ENCODE measurements at regions not wholly inside any gene's neighbourhood (a gene's known extent, or its start where the extent isn't known, plus 50 kb on each side); places are given as distances from the start of the nearest gene placed in this dataset.
"Not testable (repeated sequence)": the region's sequence is repeated elsewhere in the genome, so short reads cannot be mapped to it uniquely, and the experiment has no call there.

DNA sequence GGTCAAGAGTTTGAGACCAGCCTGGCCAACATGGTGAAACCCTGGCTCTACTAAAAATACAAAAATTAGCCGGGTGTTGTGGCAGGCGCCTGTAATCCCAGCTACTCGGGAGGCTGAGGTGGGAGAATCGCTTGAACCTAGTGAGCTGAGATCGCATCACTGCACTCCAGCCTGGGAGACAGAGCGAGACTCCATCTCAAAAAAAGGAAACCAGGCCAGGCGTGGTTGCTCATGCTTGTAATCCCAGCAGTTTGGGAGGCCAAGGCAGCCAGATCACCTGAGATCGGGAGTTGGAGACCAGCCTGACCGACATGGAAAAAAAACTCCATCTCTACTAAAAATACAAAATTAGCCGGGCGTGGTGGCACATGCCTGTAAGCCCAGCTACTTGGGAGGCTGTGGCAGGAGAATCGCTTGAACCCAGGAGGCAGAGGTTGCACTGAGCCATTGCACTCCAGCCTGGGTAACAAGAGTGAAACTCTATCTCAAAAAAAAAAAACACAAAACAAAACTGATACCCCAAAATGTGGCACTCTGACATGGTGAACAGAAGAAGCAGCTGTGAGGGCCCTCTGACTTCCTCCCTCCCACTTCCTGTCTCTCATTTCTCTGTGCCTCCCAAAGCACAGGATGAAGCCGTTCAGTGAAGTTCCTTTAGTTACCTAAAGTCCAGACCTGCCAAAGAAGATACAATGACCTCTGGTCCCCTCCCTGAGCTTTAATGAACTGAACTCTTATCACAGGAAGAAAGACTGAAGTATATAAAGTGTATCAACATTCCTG is 93.2 kb upstream of the GRIN2A start:
- not testable (repeated sequence) for DNase-seq

DNA sequence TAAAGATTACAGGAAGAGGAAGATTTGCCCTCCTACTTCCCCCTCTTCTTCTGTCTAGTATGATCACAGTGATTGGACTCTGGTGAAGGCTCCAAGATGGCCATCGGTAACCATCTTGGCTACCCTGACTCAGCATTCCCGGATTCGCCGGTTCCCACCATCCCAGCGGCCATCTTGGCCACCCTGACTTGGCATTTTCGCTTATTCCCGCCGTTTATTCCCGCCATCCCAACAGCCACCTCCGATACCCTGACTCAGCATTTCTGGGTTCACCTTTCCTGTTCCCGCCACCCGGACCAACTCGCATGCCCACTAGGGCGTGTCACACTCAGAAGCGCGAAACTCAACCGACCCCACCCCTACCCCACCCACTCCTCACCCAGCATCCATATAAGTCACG is 95.4 kb upstream of the GRIN2A start:
- DNase-seq: no peak

DNA sequence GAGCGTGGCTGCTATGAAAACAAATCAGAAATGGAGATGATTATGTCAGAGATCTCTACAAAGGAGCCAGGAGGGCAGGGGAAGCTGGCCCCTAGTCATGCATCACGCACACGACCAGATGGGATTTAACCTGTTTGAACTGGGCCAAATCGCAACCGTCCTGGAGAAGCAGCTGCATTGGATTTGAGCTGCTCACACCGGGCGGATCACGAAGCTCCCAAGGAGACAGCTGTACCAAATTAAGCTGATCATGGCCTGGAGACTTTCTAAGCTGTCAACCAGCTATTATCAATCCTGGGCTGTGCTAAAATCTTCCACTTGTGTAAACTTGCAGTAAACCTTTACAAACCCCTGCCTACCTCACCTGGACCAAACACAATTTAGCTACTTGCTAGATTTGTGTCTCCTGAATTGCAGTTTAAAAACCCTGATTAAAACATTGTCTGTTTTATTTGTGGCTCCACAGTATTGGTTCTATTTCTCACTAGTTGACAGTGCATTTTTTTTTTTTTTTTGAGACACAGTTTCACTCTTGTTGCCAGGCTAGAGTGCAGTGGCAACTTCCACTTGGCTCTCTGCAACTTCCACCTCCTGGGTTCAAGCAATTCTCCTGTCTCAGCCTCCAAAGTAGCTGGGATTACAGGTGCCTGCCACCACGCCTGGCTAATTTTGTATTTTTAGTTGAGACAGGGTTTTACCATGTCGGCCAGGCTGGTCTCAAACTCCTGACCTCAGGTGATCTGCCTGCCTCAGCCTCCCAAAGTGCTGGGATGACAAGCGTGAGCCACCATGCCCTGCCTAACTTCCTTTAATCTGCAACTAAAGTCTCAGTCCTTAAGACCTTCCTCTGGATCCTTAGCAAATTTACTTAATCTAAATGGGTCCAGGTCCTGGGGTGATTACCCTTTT is 98.3 kb upstream of the GRIN2A start:
- no peak for DNase-seq

DNA sequence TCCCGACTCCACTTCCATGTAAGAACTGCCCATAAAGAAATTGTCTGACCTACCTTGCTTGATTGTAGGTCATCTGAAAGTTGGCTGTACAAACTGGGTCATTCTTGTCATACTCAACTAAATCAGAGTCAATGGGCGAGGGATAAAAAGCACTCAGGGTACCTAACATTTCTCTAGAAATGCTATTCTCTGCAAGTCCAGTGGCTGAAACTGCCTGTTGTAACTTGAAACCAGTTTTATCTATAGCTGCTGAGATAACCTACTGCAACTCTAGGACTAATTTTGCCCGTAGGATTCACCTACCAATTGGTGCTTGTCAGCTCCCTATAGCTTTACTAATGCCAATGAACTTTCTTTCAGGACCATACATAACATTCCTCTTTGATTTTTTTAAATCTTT is 100.1 kb upstream of the GRIN2A start:
- no peak for DNase-seq

DNA sequence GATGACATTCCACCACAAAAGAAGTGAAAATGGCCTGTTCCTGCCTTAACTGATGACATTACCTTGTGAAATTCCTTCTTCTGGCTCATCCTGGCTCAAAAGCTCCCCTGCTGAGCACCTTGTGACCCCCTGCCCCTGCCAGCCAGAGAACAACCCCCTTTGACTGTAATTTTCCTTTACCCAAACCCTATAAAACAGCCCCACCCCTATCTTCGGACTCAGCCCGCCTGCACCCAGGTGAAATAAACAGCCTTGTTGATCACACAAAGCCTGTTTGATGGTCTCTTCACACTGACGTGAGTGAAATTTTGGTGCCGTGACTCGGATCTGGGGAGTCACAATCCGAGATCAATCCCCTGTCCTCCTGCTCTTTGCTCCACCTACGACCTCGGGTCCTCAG is 101.0 kb upstream of the GRIN2A start:
- not testable (repeated sequence) for DNase-seq

DNA sequence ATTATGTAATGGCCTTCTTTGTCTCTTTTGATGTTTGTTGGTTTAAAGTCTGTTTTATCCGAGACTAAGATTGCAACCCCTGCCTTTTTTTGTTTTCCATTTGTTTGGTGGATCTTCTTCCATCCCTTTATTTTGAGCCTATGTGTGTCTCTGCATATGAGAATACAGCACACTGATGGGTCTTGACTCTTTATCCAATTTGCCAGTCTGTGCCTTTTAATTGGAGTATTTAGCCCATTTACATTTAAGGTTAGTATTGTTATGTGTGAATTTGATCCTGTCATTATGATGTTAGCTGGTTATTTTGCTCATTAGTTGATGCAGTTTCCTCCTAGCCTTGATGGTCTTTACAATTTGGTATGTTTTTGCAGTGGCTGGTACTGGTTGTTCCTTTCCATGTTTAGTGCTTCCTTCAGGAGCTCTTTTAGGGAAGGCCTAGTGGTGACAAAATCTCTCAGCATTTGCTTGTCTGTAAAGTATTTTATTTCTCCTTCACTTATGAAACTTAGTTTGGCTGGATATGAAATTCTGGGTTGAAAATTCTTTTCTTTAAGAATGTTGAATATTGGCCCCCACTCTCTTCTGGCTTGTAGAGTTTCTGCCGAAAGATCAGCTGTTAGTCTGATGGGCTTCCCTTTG is 95.3 kb upstream of the ATF7IP2 start:
- not testable (repeated sequence) for DNase-seq

DNA sequence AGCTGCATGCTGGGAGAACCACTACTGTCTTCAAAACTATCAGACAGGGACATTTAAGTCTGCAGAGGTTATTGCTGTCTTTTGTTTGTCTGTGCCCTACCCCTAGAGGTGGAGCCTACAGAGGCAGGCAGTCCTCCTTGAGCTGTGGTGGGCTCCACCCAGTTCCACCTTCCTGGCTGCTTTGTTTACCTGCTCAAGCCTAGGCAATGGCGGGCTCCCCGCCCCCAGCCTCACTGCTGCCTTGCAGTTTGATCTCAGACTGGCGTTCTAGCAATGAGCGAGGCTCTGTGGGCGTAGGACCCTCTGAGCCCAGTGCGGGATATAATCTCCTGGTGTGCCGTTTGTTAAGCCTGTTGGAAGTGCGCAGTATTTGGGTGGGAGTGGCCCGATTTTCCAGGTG is 93.7 kb upstream of the ATF7IP2 start:
- not testable (repeated sequence) for DNase-seq

DNA sequence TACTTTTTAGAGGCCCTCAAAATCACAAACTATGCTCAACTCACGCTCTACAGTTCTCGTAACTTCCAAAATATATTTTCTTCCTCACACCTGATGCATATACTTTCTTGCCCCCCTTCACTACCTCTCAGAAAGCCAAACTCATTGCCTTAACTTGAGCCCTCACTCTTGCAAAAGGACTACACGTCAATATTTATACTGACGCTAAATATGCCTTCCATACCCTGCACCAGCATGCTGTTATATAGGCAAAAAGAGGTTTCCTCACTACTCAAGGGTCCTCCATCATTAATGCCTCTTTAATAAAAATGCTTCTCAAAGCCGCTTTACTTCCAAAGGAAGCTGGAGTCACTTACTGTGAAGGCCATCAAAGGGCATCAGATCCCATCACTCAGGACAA is 92.9 kb upstream of the ATF7IP2 start:
- DNase-seq: not testable (repeated sequence)

DNA sequence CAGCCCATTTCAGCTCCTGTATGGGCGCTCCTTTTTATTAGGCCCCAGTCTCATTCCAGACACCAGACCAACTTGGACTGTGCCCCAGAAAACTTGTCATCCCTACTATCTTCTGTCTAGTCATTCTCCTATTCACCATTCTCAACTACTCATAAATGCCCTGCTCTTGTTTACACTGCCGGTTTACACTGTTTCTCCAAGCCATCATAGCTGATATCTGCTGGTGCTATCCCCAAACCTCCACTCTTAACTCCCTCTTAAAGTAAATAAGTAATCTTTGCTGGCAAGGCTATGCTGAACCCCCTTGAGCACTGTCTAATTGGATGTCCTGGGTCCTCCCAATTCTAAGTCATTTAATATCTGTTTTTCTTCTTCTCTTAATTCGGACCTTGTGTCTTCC is 91.7 kb upstream of the ATF7IP2 start:
- not testable (repeated sequence) for DNase-seq

DNA sequence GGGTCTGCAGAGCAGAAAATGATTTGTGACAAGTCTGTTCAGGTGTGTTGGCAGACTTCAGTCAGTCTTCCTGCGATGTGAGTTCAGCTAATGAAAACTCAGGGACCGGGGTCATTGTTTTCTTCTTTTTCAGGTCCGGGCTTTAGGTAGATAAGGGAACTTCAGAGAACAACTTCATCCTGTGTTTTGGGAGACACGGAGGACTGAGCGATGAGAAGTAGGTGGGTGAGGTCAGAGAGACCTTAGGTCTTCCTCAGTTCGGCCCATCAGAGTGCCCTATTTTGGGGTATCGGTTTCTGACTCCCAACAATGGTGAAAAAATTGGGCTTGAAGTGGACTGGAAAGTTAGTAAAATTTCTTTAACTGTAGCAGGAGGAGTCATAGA is 88.9 kb upstream of the ATF7IP2 start:
- DNase-seq: no peak

DNA sequence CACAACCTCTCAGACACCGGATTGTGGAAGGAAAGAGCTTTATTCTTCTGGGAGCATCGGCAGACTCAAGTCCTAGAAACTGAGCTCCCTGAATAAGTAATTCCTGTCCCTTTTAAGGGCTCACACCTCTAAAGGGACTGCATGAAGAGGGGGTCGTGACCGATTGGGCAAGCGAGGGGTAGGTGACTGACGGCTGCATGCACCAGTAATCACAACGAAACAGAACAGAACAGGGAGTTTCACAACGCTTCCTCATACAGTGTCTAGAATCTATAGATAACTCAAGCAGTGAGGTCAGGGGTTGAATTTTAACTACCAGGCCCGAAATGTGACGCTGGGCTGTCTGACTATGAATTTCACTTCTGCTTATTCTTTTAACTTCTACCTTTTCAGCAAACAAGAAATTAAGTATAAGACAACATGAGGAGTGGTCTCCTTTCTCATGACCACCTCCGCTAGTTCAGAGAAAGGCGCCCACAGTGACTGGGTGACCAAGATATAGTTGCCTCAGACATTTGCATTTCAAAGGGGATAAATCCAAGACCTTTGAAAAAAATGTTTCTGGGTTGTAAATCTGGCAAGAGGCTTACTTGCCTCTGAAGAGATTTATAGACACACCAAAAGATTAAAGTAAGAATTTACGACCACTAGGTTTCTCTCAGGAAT is 88.4 kb upstream of the ATF7IP2 start:
- DNase-seq: no peak

DNA sequence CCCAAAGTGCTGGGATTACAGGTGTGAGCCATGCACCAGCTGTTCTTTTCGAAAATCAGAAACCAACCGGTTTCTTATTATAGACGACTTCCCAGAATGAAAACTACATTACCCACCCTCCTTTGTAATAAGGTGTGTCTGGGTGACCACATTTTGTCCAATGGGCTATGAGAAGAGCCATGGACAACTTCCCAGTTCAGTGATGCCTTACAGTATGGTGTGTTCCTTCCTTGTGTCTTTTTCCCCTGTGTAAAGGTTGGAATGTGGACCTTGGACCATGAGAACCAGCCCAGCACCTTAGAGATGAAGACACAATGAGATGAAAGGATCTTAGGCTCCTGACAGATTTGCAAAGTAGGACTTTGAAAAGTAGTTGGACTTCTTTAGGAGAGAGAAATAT is 85.0 kb upstream of the ATF7IP2 start:
- no peak for DNase-seq

DNA sequence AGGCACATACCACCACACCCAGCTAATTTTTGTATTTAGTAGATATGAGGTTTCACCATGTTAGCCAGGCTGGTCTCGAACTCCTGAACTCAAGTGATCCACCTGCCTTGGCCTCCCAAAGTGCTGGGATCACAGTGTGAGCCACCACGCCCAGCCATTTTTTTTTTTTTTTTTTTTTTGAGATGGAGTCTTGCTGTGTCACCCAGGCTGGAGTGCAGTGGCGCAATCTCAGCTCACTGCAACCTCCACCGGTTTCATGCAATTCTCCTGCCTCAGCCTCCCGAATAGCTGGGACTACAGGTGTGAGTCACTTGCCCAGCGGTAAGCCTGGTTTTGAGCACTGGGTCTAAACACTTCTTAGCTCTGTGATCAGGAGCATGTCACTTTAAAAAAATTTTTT is 84.3 kb upstream of the ATF7IP2 start:
- not testable (repeated sequence) for DNase-seq

DNA sequence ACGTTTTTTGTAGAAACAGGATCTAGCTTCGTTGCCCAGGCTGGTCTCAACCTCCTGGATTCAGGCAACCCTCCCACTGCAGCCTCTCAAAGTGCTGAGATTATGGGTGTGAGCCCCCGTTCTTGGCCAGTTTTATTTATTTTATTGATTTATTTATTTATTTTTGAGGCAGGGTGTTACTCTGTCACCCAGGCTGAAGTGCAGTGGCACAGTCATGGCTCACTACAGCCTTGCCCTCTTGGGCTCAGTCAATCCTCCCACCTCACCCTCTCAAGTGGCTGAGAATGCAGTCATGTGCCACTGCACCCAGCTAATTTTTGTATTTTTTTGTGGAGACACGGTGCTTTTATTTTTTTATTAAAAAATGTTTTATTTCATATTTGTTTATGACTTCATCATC is 79.9 kb upstream of the ATF7IP2 start:
- DNase-seq: no peak

DNA sequence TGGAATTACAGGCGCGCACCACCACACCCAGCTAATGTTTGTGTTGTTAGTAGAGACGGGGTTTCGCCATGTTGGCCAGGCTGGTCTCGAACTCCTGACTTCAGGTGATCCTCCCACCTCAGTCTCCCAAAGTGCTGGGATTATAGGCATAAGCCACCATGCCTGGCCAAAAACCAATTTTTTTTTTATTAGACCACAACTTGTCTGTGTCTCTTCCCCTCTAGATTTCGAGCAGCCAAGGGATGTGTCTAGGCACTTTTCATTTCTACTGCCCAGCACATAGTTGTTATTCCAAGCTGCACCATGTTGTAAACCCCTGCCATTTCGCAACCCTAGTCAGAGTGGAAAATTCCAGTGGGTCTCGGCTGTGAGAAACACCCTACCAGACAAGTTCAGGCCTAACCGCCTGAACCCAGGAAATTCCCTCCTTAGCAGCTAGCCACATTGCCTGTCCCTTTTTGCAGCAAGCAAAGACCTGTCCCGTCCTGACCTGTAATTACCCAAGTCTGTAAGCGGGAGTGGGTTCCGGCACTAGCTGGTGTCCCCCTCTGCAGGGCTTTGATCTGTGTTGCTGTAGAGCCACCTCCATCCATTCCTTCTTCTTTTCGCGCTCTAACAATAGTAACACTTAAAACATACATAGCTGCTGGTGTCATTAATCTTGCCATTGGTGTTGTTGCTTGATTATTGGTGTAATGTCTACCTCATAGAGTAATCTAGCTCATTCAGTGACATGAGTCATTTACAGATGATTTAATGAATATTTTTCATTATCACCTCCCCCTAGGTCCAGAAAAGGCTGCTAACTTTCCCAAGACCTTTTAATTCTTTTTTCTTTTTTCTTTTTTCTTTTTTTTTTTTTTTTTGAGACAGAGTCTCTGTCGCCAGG is 77.3 kb upstream of the ATF7IP2 start:
- DNase-seq: no peak

DNA sequence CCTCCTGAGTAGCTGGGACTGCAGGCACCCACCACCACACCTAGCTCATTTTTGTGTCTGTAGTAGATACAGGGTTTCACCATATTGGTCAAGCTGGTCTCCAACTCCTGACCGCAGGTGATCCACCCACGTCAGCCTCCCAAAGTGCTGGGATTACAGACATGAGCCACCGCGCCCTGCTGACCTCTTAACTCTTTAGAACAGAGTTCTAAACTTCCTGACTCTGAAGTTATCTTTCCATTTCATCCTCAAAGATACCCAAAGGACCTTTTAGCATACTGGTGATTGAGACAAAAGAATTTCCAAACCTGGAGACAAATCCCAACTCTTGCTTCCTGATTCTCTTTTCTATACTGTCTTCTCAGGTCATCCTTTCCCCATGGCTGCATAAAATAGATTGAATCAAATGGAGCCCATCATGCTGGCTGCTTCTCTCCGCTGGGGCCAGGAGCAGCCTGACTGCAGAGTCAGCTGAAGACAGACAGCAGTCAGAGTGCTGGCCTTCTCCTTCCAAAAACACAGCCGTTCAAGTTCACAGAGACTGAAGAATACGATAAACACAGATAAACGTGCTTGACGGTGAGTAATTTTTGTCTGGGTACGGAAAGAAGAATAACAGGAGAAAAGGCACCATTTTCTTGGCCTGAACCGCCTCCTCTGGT is 76.5 kb upstream of the ATF7IP2 start:
- DNase-seq: no peak

DNA sequence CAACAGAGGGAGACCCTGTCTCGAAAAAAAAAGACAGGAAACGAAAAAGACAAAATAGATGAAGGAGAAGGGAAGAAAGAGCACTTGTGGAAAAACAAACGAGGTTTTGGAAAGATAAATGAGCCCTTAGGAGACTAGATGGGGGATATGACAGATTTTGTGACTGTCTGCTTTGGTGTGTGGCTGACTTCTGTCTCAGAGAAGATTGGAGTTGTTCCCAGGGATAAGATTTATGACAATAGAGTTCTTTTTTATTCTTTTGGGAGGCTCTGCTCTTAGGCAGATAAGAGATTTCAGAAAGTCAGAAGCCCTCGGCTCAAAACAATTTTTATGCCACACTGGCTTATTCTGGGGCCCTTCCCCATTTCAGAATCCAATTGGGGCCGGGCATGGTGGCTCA is 73.9 kb upstream of the ATF7IP2 start:
- no peak for DNase-seq

DNA sequence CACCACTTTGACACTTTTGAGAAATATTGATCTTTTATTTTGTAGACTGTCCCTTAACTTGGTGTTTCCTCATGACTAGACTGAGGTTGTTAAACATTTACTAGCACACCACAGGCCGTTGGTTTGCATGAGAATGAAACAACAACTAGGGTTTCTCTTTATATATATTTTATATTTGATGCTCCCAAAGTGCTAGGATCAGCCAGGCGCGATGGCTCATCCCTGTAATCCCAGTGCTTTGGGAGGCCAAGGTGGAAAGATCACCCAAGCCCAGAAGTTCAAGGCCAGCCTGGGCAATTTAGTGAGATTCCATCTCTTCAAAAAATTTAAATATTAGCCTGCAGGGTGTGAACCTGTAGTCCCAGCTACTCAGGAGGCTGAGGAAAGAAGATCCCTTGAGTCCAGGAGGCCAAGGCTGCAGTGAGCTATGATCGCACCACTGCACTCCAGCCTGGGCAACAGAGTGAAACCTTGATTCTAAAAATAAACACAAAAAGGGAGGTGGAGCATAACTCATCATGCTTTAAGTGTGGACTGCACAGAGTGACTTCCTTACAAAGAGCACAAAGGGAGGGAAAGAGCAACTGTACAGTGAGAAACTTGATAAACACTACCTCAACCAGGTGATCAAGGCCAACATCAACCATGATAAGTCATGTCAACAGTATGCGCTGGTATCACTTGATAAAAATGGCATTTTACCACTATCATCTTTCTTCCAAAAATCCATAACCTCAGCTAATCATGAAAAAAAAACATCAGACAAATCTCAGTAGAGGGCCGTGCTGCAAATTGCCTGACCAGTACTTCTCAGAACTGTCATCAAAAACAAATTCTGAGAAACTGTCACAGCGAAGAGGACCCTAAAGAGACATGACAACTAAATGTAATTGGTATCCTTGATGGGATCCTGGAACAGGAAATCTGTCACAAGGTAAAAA is 72.8 kb upstream of the ATF7IP2 start:
- no peak for DNase-seq

DNA sequence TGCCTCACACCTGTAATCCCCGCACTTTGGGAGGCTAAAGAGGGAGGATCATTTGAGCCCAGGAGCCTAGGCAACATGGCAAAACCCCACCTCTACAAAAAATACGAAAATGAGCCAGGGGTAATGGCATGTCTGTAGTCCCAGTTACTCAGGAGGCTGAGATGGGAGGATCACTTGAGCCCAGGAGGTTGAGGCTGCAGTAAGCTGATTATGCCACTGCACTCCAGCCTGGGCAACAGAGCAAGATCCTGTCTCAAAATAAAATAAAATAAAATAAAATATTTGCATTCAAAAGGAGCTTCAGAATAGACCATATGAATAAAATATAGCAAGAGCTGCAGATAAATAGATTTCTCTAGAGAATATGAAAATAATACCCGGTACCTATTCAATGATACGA is 71.5 kb upstream of the ATF7IP2 start:
- no peak for DNase-seq

DNA sequence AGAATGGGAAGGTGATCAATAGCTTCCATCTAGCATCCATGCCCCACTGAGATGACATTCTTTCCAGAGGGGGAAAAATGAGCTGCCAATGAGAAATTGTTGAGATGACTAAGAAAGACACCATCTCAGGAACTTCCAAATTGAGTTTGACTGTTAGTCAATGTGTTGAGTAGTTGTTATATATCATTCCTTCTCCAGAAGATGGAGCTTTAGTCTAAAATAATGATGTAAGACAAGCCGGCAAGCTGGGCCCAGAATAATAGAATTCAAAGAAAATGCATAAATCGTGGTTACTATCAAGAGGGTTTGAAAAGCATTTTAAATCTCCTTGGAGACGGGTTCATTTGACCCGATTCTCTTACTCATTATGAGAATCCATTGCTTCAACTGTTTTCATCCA is 71.0 kb upstream of the ATF7IP2 start:
- peak; percentile 27 for DNase-seq

All from fibroblast of upper back skin (primary cell).